GM12873 (cell line): ENCODE measurements at regions not wholly inside any gene's neighbourhood (a gene's known extent, or its start where the extent isn't known, plus 50 kb on each side); places are given as distances from the start of the nearest gene placed in this dataset.

ENCODE experiments used
- TF ChIP-seq, protein P1 (sequence below): IDR thresholded peaks from 2 replicates; pipeline ENCODE4 v1.5.1; 2012; ENCODE audit warnings: low read depth, mild to moderate bottlenecking, moderate library complexity, low read length, control low read depth; ENCODE audit not compliant: insufficient read depth; ENCODE audit errors: missing control alignments

GRCh38 chr7:153616711-153617325 is 435.4 kb upstream of the DPP6 start:
- TF ChIP-seq, protein P1, sequence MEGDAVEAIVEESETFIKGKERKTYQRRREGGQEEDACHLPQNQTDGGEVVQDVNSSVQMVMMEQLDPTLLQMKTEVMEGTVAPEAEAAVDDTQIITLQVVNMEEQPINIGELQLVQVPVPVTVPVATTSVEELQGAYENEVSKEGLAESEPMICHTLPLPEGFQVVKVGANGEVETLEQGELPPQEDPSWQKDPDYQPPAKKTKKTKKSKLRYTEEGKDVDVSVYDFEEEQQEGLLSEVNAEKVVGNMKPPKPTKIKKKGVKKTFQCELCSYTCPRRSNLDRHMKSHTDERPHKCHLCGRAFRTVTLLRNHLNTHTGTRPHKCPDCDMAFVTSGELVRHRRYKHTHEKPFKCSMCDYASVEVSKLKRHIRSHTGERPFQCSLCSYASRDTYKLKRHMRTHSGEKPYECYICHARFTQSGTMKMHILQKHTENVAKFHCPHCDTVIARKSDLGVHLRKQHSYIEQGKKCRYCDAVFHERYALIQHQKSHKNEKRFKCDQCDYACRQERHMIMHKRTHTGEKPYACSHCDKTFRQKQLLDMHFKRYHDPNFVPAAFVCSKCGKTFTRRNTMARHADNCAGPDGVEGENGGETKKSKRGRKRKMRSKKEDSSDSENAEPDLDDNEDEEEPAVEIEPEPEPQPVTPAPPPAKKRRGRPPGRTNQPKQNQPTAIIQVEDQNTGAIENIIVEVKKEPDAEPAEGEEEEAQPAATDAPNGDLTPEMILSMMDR = no peak

DNA sequence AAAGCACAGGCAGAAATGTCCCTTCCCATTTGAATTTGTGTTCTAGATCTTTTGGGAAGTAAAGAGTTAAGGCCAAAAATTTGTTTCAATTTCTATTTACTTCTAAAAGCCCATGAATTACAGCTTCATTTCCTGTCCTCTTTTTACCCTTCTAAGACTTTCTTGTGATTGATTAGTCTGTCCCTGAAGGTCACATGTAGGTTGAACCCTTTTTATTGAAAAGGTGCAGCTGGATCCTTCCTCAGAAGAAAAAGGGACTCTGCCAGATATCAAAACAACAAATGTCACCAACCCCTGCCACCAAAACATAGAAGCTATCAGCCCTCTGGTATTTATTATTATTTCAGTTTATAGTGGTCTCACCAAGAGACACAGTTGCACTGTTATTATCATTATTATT is 424.9 kb upstream of the DPP6 start:
- TF ChIP-seq, protein P1 = no peak

- TF ChIP-seq, protein P1 = no peak
These were observed 423.8 kb upstream of the DPP6 start for GRCh38 chr7:153628406-153628805.

DNA sequence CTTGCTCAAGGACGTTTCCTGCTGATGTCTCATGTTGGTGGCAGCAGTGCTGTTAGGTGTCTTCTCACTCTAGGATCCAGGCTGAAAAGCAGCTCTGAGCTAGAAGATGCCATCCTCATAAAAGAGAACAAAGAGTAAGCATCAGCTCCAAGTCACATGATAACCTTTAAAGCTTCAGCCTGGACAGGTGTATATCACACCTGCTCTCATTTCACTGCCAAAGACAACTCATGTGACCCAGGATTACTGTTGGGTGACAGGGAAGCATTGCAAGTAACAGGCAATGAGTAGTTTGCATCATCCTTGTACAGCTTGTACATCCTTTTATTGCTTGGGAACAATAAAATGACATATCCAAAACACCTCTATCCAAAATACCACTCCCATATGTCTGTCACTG is 423.4 kb upstream of the DPP6 start:
- TF ChIP-seq, protein P1 = no peak

GRCh38 chr7:153638821-153639435 is 413.3 kb upstream of the DPP6 start:
- TF ChIP-seq, protein P1 = no peak

- TF ChIP-seq, protein P1 = no peak
These were observed 411.6 kb upstream of the DPP6 start for GRCh38 chr7:153640586-153640985.

DNA sequence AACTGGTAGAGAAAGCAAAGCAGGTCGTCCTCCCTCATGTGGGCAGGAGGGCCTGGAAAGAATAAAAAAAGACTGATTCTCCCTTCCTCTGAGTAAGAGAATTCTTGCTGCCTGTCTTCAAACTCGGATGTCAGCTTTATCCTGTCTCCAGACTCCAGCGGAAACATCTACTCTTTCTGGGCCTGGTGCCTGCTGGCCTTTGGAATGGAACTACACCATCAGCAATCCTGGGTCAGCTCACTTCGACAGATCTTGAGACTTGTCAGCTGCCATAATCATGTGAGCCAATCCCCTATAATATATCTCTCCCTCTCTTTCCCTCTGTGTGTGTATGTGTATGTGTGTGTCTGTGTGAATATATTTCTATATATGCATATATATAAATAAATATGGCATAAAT is 411.0 kb upstream of the DPP6 start:
- TF ChIP-seq, protein P1 = no peak
